ENCODE measurements at regions not wholly inside any gene's neighbourhood (a gene's known extent, or its start where the extent isn't known, plus 50 kb on each side); places are given as distances from the start of the nearest gene placed in this dataset.

- no peak for DNase-seq (ENCODE audit: low read depth)
- H3K4me3 ChIP-seq (ENCODE audit: low read depth, low read length) = no peak overlapping the region
- no peak for TF ChIP-seq CTCF (conservative IDR thresholded peaks at IDR 0.05; ENCODE audit: low read depth, low read length)
Observed at GRCh38 chr6:132067286-132067685, 116.1 kb upstream of the CCN2 start.

DNA sequence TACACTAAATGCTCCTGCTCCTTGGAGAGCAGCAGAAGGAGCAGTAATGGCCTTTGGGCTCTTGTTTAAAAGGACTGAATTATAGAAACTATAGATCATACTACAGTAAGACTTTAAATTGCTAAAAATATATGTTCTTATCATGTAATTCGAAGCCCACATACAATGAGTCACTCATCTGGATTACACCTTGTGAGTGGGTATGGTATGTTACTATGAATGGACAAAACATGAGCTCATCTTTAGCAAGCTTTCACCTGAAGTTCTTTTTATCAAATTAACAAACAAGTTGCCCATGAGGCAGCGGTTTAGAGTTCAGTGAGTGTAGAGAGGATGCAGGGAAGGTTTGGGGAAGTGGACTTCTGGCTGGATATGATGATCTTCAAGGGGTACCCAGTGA lies 114.4 kb upstream of the CCN2 start:
- DNase-seq (ENCODE audit: low read depth) = peak; percentile 45
- no peak for TF ChIP-seq CTCF (conservative IDR thresholded peaks at IDR 0.05; ENCODE audit: low read depth, low read length)
- H3K4me3 ChIP-seq (ENCODE audit: low read depth, low read length) = no peak overlapping the region

DNA sequence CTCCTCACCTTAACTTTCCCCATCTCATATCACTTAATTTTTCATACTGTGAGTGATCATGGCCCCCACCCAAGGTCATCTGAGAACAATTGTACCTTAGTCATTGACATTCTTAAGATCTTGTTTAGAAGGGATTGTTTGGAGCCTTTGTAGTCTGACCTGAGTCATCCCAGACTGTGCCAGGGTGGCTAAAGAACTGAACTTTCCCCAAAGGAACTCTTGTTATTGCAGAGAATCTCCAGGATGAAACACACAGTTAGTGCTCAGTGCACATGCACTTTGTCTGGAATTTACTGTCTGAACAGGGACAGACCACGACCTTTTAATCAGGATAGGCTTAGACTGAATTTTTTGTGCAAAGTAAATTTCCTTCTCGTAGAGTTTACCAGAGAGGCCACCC lies 112.6 kb upstream of the CCN2 start:
- H3K4me3 ChIP-seq (ENCODE audit: low read depth, low read length) = no peak overlapping the region
- no peak for TF ChIP-seq CTCF (conservative IDR thresholded peaks at IDR 0.05; ENCODE audit: low read depth, low read length)
- DNase-seq (ENCODE audit: low read depth) = peak; percentile 64

- no peak for TF ChIP-seq CTCF (conservative IDR thresholded peaks at IDR 0.05; ENCODE audit: low read depth, low read length)
- DNase-seq (ENCODE audit: low read depth) = peak; percentile 90
- H3K4me3 ChIP-seq (ENCODE audit: low read depth, low read length) = no peak overlapping the region
Observed at GRCh38 chr6:132063204-132063603, 112.0 kb upstream of the CCN2 start.

GRCh38 chr6:132062626-132063025 lies 111.5 kb upstream of the CCN2 start:
- H3K4me3 ChIP-seq (ENCODE audit: low read depth, low read length) = no peak overlapping the region
- peak; percentile 22 for DNase-seq (ENCODE audit: low read depth)
- no peak for TF ChIP-seq CTCF (conservative IDR thresholded peaks at IDR 0.05; ENCODE audit: low read depth, low read length)

GRCh38 chr6:132061381-132061780 lies 110.2 kb upstream of the CCN2 start:
- TF ChIP-seq CTCF (conservative IDR thresholded peaks at IDR 0.05; ENCODE audit: low read depth, low read length) = no peak
- DNase-seq (ENCODE audit: low read depth) = no peak
- H3K4me3 ChIP-seq (ENCODE audit: low read depth, low read length) = no peak overlapping the region

GRCh38 chr6:132060591-132060990 lies 109.4 kb upstream of the CCN2 start:
- DNase-seq (ENCODE audit: low read depth) = peak; percentile 91
- no peak for TF ChIP-seq CTCF (conservative IDR thresholded peaks at IDR 0.05; ENCODE audit: low read depth, low read length)
- H3K4me3 ChIP-seq (ENCODE audit: low read depth, low read length) = no peak overlapping the region
